Mesenchymal stem cell (in vitro differentiated cells and primary cell): ENCODE measurements at regions not wholly inside any gene's neighbourhood (a gene's known extent, or its start where the extent isn't known, plus 50 kb on each side); places are given as distances from the start of the nearest gene placed in this dataset.
A peak's percentile ranks its signal among the peaks of the same experiment; 100 is the strongest.

Experiments
- DNase-seq: peaks from one replicate; pipeline ENCODE4 v3.0.0-alpha.2; 2013
- H2AFZ ChIP-seq: one replicate; pipeline ENCODE4 v1.6.1; 2013; ENCODE audit warnings: low read depth, mild to moderate bottlenecking, control low read depth, inconsistent platforms, low read length, moderate library complexity
- H2AK5ac ChIP-seq: 2 replicates; pipeline ENCODE4 v1.6.1; 2013; ENCODE audit warnings: low read length, moderate library complexity, mild to moderate bottlenecking, inconsistent platforms; ENCODE audit not compliant: severe bottlenecking
- H2BK120ac ChIP-seq: one replicate; pipeline ENCODE4 v1.6.1; 2013; ENCODE audit warnings: low read depth, mild to moderate bottlenecking, inconsistent platforms, low read length, moderate library complexity
- H2BK12ac ChIP-seq, 2 experiments: one replicate each; pipeline ENCODE4 v1.6.1; 2013; ENCODE audit warnings: inconsistent platforms in 2 of 2, low read length in 2 of 2, mild to moderate bottlenecking in 2 of 2, moderate library complexity in 2 of 2, control low read depth in 1 of 2
- H2BK15ac ChIP-seq: one replicate; pipeline ENCODE4 v1.6.1; 2013; ENCODE audit warnings: mild to moderate bottlenecking, low read depth, inconsistent platforms; ENCODE audit not compliant: poor library complexity, severe bottlenecking
- H2BK5ac ChIP-seq: 2 replicates; pipeline ENCODE4 v1.6.1; 2013; ENCODE audit warnings: low read depth, mild to moderate bottlenecking, low read length, control low read depth, inconsistent platforms; ENCODE audit not compliant: poor library complexity, severe bottlenecking
- H3K14ac ChIP-seq, 2 experiments: one replicate each; pipeline ENCODE4 v1.6.1; 2013; ENCODE audit warnings: inconsistent platforms in 2 of 2, low read length in 2 of 2, control low read depth in 1 of 2, mild to moderate bottlenecking in 1 of 2, moderate library complexity in 1 of 2
- H3K18ac ChIP-seq, 2 experiments: one replicate each; pipeline ENCODE4 v1.6.1; 2013; ENCODE audit warnings: inconsistent platforms in 2 of 2, low read length in 2 of 2, control low read depth in 1 of 2, low read depth in 1 of 2, mild to moderate bottlenecking in 1 of 2
- H3K23ac ChIP-seq, 2 experiments: one replicate each; pipeline ENCODE4 v1.6.1; 2013; ENCODE audit warnings: inconsistent platforms in 2 of 2, low read length in 2 of 2, mild to moderate bottlenecking in 2 of 2, moderate library complexity in 2 of 2, control low read depth in 1 of 2
- H3K27ac ChIP-seq: 2 replicates; pipeline ENCODE4 v1.5.1; 2013; ENCODE audit warnings: mild to moderate bottlenecking, moderate library complexity, low read length, control low read depth, inconsistent platforms; ENCODE audit not compliant: poor library complexity, severe bottlenecking
- H3K27me3 ChIP-seq, 2 experiments: 2 replicates each; pipeline versions ENCODE4 v1.6.1 to v1.7.0; 2013; ENCODE audit warnings: low read length in 2 of 2, mild to moderate bottlenecking in 2 of 2, moderate library complexity in 2 of 2, control low read depth in 1 of 2, inconsistent platforms in 1 of 2; ENCODE audit not compliant: control insufficient read depth in 1 of 2, insufficient read depth in 1 of 2
- H3K36me3 ChIP-seq, 2 experiments: 2 replicates each; pipeline versions ENCODE4 v1.6.1 to v1.7.0; 2013; ENCODE audit warnings: low read length in 2 of 2, control low read depth in 1 of 2, inconsistent platforms in 1 of 2, low read depth in 1 of 2, mild to moderate bottlenecking in 1 of 2; ENCODE audit not compliant: insufficient read depth in 2 of 2, control insufficient read depth in 1 of 2
- H3K4ac ChIP-seq, 2 experiments: one replicate each; pipeline ENCODE4 v1.6.1; 2013; ENCODE audit warnings: inconsistent platforms in 2 of 2, low read length in 2 of 2, mild to moderate bottlenecking in 2 of 2, moderate library complexity in 2 of 2, control low read depth in 1 of 2, low read depth in 1 of 2
- H3K4me1 ChIP-seq: 2 replicates; pipeline ENCODE4 v1.6.1; 2013; ENCODE audit warnings: low read depth, low read length, control low read depth; ENCODE audit not compliant: control insufficient read depth, insufficient read depth
- H3K4me2 ChIP-seq: 2 replicates; pipeline ENCODE4 v1.6.1; 2013; ENCODE audit warnings: low read length, mild to moderate bottlenecking, inconsistent platforms; ENCODE audit not compliant: poor library complexity, severe bottlenecking
- H3K4me3 ChIP-seq, 2 experiments: 2 replicates each; pipeline versions ENCODE4 v1.5.1 to v1.7.0; 2013; ENCODE audit warnings: low read length in 2 of 2, mild to moderate bottlenecking in 2 of 2, control low read depth in 1 of 2, low read depth in 1 of 2; ENCODE audit not compliant: insufficient read depth in 1 of 2
- H3K79me1 ChIP-seq: replicated peaks from 2 replicates; pipeline ENCODE4 v1.6.1; 2013; ENCODE audit warnings: mild to moderate bottlenecking, control low read depth, low read length, inconsistent platforms; ENCODE audit not compliant: poor library complexity, severe bottlenecking
- H3K9ac ChIP-seq: 2 replicates; pipeline ENCODE4 v1.7.0; 2013; ENCODE audit warnings: mild to moderate bottlenecking, low read length, moderate library complexity
- H3K9me3 ChIP-seq: 2 replicates; pipeline ENCODE4 v1.7.0; 2013; ENCODE audit warnings: mild to moderate bottlenecking, low read length; ENCODE audit not compliant: control insufficient read depth
- H4K8ac ChIP-seq: one replicate; pipeline ENCODE4 v1.6.1; 2013; ENCODE audit warnings: inconsistent platforms, mild to moderate bottlenecking, low read length, moderate library complexity
- H4K91ac ChIP-seq: one replicate; pipeline ENCODE4 v1.6.1; 2013; ENCODE audit warnings: mild to moderate bottlenecking, low read length, inconsistent platforms
- whole genome bisulfite sequencing: methylation state at CpG from one replicate; pipeline ENCODE4 v1.1.7; 2013; ENCODE audit warnings: mixed read lengths; 5-methylcytosine and 5-hydroxymethylcytosine counted together

DNA sequence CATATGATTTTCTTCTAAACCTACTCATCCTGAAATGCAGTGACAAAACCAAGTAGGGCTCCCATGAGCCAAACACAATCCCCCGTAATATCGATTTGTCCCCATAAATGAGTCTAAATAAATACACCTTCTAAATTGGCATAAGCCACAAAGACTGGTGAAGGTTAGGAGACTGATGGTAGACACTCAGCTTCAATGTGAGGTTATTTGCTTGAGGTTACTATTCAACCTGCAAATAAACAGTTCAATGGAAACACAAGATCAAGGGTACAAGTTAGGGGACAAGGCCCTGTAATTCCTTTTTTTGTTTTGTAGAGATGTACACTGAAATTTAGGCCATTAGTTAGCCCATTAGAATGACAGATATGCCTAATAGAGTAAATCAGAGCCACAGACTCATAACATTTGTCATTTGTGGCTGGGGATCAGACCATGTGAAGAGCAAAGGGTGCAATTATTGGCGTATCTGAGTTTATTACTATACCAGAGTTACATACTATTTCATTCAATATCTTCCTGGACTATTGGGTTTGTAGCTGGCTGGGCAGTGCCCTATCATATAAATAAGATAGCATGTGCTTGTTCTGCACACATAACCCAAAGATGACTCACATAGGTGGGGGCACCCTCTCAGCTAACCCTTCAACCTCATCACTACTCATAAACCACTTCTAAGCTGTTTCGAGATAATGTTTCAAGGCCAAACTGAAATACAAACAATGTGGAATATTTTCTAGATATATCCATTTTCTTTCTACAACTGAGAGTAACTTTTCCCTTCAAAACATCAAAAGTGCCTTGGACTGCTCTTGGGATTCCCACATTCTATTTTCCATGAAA is 695.3 kb downstream of the KCNA4 start:
- no peaks in the 10 kb centered on the region for H3K4me1 ChIP-seq
- H3K14ac ChIP-seq: no peak overlapping the region
- H3K23ac ChIP-seq: no peak overlapping the region
- H4K91ac ChIP-seq: no peak overlapping the region
- H4K8ac ChIP-seq: no peak overlapping the region
- H3K27me3 ChIP-seq: no peaks in the 10 kb centered on the region
- no peak overlapping the region for H2BK15ac ChIP-seq
- no peak overlapping the region for H2BK120ac ChIP-seq
- no peaks in the 10 kb centered on the region for H3K9me3 ChIP-seq
- peak overlapping the region; percentile 62 for H3K27ac ChIP-seq
- H3K79me1 ChIP-seq: no peaks in the 10 kb centered on the region
- peak overlapping the region; percentile 89 for H2AK5ac ChIP-seq
- no peak overlapping the region for H3K4me2 ChIP-seq
- no peak overlapping the region for H3K18ac ChIP-seq
- no peak overlapping the region for H2BK5ac ChIP-seq
- H2BK12ac ChIP-seq: no peak overlapping the region
- H3K9ac ChIP-seq: no peak overlapping the region
- no peaks in the 10 kb centered on the region for H3K36me3 ChIP-seq
- 63% methylated on average over 3 of the region's 4 CpGs for WGBS
- H3K4me3 ChIP-seq: no peak overlapping the region
- no peak overlapping the region for H3K4ac ChIP-seq
- no peak overlapping the region for H2AFZ ChIP-seq
- no peak for DNase-seq

DNA sequence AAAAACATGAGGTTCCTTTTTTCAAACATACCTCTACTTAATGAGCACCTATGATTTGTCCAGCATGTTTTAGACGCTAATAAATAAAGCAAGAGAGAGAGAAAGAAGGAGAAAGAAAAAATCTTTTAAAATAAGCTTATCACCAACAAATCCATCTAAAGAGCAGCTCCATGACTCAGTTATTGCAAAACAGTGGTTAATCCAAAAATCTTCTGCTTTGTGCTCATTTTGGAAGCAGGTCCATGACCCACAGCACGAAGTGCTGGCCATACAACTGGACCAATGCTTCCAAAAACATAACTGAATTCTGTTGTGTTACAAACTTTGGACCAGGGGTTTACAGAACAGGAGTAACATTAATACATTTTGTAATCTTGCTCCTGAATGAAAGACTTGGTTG is 696.6 kb downstream of the KCNA4 start:
- no peak overlapping the region for H2BK12ac ChIP-seq
- H3K14ac ChIP-seq: no peak overlapping the region
- no peak overlapping the region for H3K23ac ChIP-seq
- H2BK120ac ChIP-seq: no peak overlapping the region
- H3K4ac ChIP-seq: no peak overlapping the region
- WGBS: 89% methylated on average over 1 of the region's 2 CpGs
- no peak overlapping the region for H3K4me3 ChIP-seq
- no peaks in the 10 kb centered on the region for H3K36me3 ChIP-seq
- H2AK5ac ChIP-seq: no peak overlapping the region
- no peak overlapping the region for H2AFZ ChIP-seq
- no peak overlapping the region for H2BK5ac ChIP-seq
- H3K9me3 ChIP-seq: no peaks in the 10 kb centered on the region
- H3K18ac ChIP-seq: no peak overlapping the region
- no peak overlapping the region for H4K91ac ChIP-seq
- no peak overlapping the region for H2BK15ac ChIP-seq
- H3K4me2 ChIP-seq: no peak overlapping the region
- H3K79me1 ChIP-seq: no peaks in the 10 kb centered on the region
- no peak for DNase-seq
- H3K27me3 ChIP-seq: no peaks in the 10 kb centered on the region
- H3K27ac ChIP-seq: no peak overlapping the region
- no peaks in the 10 kb centered on the region for H3K4me1 ChIP-seq
- H3K9ac ChIP-seq: no peak overlapping the region
- H4K8ac ChIP-seq: no peak overlapping the region

DNA sequence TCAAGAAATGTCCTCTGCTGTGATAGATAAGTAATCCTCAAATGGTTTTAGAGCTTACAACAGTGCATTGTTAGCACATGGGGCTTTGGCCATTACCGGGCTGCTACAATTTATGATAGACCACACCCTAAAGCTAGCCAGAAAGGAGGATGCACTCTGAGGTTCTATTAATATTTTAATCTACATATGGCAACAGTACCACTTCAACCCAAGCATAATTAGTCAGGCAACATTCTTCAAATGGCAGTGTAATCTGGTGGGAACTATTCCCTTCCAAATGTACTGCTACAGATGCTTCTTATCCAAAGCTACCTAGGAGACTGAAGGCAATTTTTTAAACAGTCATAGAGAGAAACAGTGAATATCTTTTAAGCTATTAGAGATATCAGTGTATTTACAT is 697.6 kb downstream of the KCNA4 start:
- Histone ChIP-seq H2BK12ac (no peak overlapping the region), H3K18ac (no peak overlapping the region), H2BK120ac (no peak overlapping the region), H3K4me1 (no peaks in the 10 kb centered on the region), H2BK5ac (no peak overlapping the region), H2AFZ (no peak overlapping the region), H3K14ac (no peak overlapping the region), H3K36me3 (no peaks in the 10 kb centered on the region), H3K79me1 (no peaks in the 10 kb centered on the region), H2AK5ac (no peak overlapping the region), H3K23ac (no peak overlapping the region), H3K4ac (peak overlapping the region in 1 of 2 experiments; percentile 41), H4K91ac (no peak overlapping the region), H3K9me3 (no peaks in the 10 kb centered on the region), H2BK15ac (no peak overlapping the region), H3K27ac (peak overlapping the region; percentile 3), H4K8ac (no peak overlapping the region), H3K27me3 (no peaks in the 10 kb centered on the region), H3K4me2 (no peak overlapping the region), H3K4me3 (no peak overlapping the region), H3K9ac (no peak overlapping the region)
- no peak for DNase-seq
- WGBS: 22% methylated on average over 1 of the region's 1 CpG

DNA sequence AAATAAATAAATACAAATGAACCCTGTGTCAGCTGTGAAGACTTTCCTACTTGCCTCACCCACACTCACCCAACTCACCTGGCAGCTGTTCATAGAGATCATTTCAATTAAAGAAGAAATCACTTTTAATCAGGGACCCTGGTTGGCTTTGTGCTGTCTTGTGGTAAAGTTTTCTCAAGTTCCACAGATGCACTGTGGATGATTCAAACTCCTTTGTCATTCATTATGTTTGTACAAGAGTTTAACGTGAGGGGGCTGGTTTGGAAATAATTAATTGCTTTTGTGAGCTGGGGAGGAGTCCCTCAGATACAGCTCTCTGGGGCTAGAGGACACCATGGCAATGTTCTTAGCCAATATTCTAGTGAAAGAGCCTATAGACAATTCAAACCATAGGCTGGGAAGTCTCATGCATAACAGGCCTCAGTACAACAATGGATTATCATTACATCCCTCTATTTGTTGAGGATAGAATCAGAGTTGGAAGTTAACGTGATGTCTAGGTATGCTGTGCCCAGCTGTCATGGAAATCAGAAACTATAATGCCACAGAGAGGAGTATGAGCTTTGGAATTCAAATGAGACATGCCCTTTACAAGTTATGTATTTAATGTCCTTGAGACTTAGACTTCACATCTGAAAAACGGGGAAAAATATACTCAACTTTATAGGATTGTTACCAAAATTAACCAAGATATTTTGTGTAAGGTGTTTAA is 698.5 kb downstream of the KCNA4 start:
- H2BK12ac ChIP-seq: peak overlapping the region in 1 of 2 experiments; percentile 63
- no peak overlapping the region for H2BK5ac ChIP-seq
- H3K36me3 ChIP-seq: no peaks in the 10 kb centered on the region
- no peak overlapping the region for H2BK120ac ChIP-seq
- H3K23ac ChIP-seq: no peak overlapping the region
- H3K4me2 ChIP-seq: no peak overlapping the region
- no peaks in the 10 kb centered on the region for H3K4me1 ChIP-seq
- H4K8ac ChIP-seq: no peak overlapping the region
- H2AK5ac ChIP-seq: no peak overlapping the region
- no peaks in the 10 kb centered on the region for H3K27me3 ChIP-seq
- H3K27ac ChIP-seq: peak overlapping the region; percentile 81
- no peak overlapping the region for H3K9ac ChIP-seq
- H3K14ac ChIP-seq: no peak overlapping the region
- H2BK15ac ChIP-seq: no peak overlapping the region
- no peak overlapping the region for H2AFZ ChIP-seq
- no peaks in the 10 kb centered on the region for H3K9me3 ChIP-seq
- H4K91ac ChIP-seq: no peak overlapping the region
- 42% methylated on average over 2 of the region's 3 CpGs for WGBS
- no peak overlapping the region for H3K18ac ChIP-seq
- H3K79me1 ChIP-seq: no peaks in the 10 kb centered on the region
- no peak for DNase-seq
- no peak overlapping the region for H3K4me3 ChIP-seq
- no peak overlapping the region for H3K4ac ChIP-seq
